ENCODE measurements at regions not wholly inside any gene's neighbourhood (a gene's known extent, or its start where the extent isn't known, plus 50 kb on each side); places are given as distances from the start of the nearest gene placed in this dataset.

DNA sequence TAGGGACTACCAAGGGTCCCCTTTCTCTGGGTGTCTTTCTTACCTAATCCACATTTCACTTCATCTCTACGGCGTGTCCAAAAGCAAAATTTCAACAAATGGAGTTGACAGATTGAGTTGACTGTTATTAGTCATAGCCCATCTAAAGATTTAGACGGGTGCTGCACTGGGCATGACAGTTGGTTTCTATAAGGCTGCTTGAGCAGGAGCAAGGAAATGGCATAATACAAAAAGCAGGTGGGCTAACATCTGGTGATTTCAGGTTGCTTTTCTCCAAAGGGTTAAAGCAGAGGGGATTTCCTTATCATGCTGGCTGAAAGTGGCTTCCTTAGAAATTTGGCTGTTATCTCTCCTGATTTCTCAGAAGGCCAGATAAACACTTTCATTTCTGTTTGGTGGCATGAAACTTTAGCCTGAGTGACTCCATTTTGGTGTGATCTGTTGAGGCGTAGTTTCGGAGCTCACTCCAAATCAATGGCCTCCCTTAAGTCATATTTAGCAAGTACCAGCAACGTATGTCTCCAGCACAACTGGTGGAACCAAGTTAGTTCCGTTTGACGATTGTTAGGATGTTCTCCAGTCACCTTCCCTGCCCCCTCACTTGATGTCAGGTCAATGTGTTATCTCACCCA is 440.4 kb downstream of the FGF9 start:
- TF ChIP-seq CTCF (IDR thresholded peaks at IDR 0.05; ENCODE audit: insufficient read depth, low read depth, low read length) (no peak), EZH2 (IDR thresholded peaks at IDR 0.05; ENCODE audit: insufficient read depth, low read length) (no peak)
